ENCODE measurements at regions not wholly inside any gene's neighbourhood (a gene's known extent, or its start where the extent isn't known, plus 50 kb on each side); places are given as distances from the start of the nearest gene placed in this dataset.

GRCh38 chr7:98679741-98680140 is 62.7 kb downstream of the NPTX2 start:
- DNase-seq: no peak

GRCh38 chr7:98681511-98681910 is 64.4 kb downstream of the NPTX2 start:
- no peak for DNase-seq

- no peak for DNase-seq
Observed at GRCh38 chr7:98681951-98682350, 64.9 kb downstream of the NPTX2 start.

GRCh38 chr7:98683514-98683913 is 66.4 kb downstream of the NPTX2 start:
- DNase-seq: no peak

- no peak for DNase-seq
Observed at GRCh38 chr7:98685541-98685940, 68.5 kb downstream of the NPTX2 start.

- DNase-seq: no peak
Observed at GRCh38 chr7:98686466-98687080, 69.5 kb downstream of the NPTX2 start.

GRCh38 chr7:98687111-98687751 is 70.1 kb downstream of the NPTX2 start:
- DNase-seq: no peak

- no peak for DNase-seq
Observed at GRCh38 chr7:98691619-98692018, 74.5 kb downstream of the NPTX2 start.

GRCh38 chr7:98697083-98697482 is 80.0 kb downstream of the NPTX2 start:
- DNase-seq: no peak

- DNase-seq: no peak
Observed at GRCh38 chr7:98697485-98698240, 80.6 kb downstream of the NPTX2 start.

- DNase-seq: no peak
Observed at GRCh38 chr7:98698976-98699375, 81.9 kb downstream of the NPTX2 start.

GRCh38 chr7:98700533-98700932 is 83.4 kb downstream of the NPTX2 start:
- no peak for DNase-seq

GRCh38 chr7:98701372-98701771 is 84.3 kb downstream of the NPTX2 start:
- no peak for DNase-seq

GRCh38 chr7:98702021-98702420 is 84.9 kb downstream of the NPTX2 start:
- no peak for DNase-seq

- DNase-seq: no peak
Observed at GRCh38 chr7:98703916-98704315, 86.8 kb downstream of the NPTX2 start.

GRCh38 chr7:98705626-98706025 is 88.5 kb downstream of the NPTX2 start:
- DNase-seq: no peak

- no peak for DNase-seq
Observed at GRCh38 chr7:98707076-98707475, 90.0 kb downstream of the NPTX2 start.

- DNase-seq: no peak
Observed at GRCh38 chr7:98711945-98712344, 94.9 kb downstream of the NPTX2 start.

GRCh38 chr7:98713165-98713810 is 96.2 kb downstream of the NPTX2 start:
- DNase-seq: no peak

GRCh38 chr7:98719396-98719795 is 102.3 kb downstream of the NPTX2 start:
- peak; percentile 14 for DNase-seq

- no peak for DNase-seq
Observed at GRCh38 chr7:98722402-98722801, 105.3 kb downstream of the NPTX2 start.

- DNase-seq: peak; percentile 41
Observed at GRCh38 chr7:98724591-98724990, 107.5 kb downstream of the NPTX2 start.

GRCh38 chr7:98727146-98727709 is 110.1 kb downstream of the NPTX2 start:
- no peak for DNase-seq

Measured in fibroblast of upper back skin (primary cell).